Posterior vena cava (tissue), 2 donors: ENCODE measurements at regions not wholly inside any gene's neighbourhood (a gene's known extent, or its start where the extent isn't known, plus 50 kb on each side); places are given as distances from the start of the nearest gene placed in this dataset.
A peak's percentile ranks its signal among the peaks of the same experiment; 100 is the strongest.

ENCODE experiments used
- DNase-seq: peaks from one replicate; pipeline ENCODE4 v3.0.0-alpha.2; 2020; ENCODE audit warnings: low spot score
- intact Hi-C, 2 donors: fragments of 100-400 bp; cut with DNase I; formaldehyde crosslinking; loops; one replicate each; pipeline versions ENCODE4 v1.14.1 to v1.14.2; 2022 to 2023
- donor health status: DM: yes; HTN: yes; CAD: no.
- donor health status: DM: yes; HTN: yes; CAD: no.

GRCh38 chr14:83301791-83302190 is 1768.1 kb upstream of the SEL1L start:
- DNase-seq = no peak
- intact Hi-C loops = no loop called here

DNA sequence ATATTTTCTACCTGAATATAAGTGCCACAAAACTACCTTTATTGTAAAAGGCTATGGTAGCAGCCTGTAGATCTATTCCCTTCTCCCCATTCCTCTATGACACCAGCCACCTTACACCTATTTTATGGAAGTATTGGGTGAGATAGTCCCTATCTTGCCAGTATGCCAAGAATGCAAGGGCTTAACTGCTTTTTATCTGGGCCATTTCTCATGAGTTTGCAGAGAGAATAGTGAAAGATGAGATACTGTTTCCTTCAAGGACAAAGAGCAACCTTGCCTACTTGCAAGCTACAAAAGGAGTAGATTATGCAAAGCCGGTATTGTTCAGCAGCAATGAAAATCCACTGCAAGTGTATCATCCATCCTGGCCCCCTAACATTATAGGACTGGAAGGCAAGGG is 1775.6 kb upstream of the SEL1L start:
- intact Hi-C loops = no loop called here
- DNase-seq = no peak

DNA sequence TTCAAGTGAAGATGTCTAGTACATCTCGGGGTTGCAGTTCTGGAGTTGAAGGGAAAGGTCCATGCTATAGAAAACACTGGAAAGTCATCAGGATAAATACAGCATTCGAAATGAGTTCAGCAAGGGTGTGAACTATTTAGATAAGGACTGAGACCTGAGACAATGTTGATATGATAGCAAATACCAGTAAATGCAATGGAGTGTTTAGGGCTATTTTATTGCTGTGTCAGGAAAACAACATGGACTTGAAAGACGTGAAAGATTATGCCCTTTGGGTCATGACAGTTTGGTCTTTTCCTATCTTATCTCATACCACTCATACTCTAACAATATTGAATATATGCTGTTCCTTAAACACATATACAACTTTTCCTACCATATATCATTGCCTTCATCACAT is 1776.2 kb upstream of the SEL1L start:
- intact Hi-C loops = no loop called here
- DNase-seq = no peak

GRCh38 chr14:83312511-83312910 is 1778.9 kb upstream of the SEL1L start:
- no peak for DNase-seq
- intact Hi-C loops = no loop called here

- no peak for DNase-seq
These were observed 1781.1 kb upstream of the SEL1L start for GRCh38 chr14:83314764-83315163.

GRCh38 chr14:83316356-83316755 is 1782.7 kb upstream of the SEL1L start:
- intact Hi-C loops = no loop called here
- no peak for DNase-seq

More at GRCh38 chr14:83314764-83315163, 1781.1 kb upstream of the SEL1L start:
- intact Hi-C loops = no loop called here

DNA sequence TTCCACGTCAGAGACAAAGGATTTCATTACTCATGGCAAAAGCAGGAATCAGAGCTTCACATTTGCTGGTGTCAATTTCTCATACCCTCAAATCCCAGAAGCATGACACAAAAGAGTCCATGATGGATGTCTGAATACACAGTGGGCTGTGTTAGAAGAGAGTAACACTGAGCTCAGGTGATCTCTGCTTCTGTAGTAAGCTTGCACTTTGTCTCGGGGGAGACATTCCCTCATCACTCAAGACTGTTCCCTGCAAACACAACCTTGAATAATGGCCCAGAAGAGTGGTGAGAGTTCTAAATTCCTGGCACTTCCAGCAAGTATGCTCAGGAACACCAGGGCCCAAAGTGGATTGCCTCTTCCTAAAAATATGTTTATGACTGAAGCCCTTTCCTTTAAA is 1787.2 kb upstream of the SEL1L start:
- no peak for DNase-seq
- intact Hi-C loops = no loop called here

DNA sequence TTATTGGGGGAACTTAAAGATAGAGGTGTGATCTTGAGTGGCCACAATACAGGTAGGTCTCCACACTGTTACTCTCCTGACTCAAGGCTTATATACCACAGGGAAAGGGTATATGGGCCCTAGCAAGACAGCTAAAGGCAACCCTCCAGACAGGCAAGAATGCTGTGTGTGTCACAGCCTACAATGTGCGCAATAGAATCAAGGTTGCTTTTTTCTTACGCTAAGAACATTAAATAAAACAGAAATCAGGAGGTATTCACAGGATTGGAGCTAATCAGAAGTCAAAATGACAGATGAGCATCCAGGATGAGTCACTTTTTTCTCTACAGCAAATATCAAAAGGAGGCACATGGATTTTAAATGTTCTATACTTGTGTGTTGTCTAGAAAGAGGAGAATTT is 1797.9 kb upstream of the SEL1L start:
- intact Hi-C loops = no loop called here

GRCh38 chr14:83342590-83342989 is 1808.9 kb upstream of the SEL1L start:
- intact Hi-C loops = no loop called here
- DNase-seq = peak; percentile 90

More for the DNA sequence above, 1797.9 kb upstream of the SEL1L start:
- no peak for DNase-seq

DNA sequence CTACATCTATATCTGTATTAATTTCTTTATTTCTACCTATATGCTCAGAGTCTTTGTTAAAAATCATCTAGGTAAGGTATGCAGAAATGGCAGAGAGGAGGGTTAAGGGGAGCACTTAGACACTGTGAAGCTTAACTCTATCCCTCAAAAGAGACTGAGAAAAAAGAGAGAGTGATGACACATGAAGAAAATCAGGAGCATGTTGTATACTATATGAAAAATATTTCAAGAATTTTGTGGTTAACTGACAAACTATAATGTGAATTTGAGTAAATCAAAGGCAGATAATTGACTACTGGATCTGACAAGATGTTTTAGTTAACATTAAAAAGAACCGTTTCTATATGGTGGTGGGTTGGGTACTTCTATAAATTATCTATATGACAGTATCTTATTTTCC is 1814.2 kb upstream of the SEL1L start:
- no peak for DNase-seq
- intact Hi-C loops = no loop called here

- no peak for DNase-seq
- intact Hi-C loops = no loop called here
These were observed 1822.0 kb upstream of the SEL1L start for GRCh38 chr14:83355609-83356008.

GRCh38 chr14:83356080-83356479 is 1822.4 kb upstream of the SEL1L start:
- intact Hi-C loops = no loop called here
- DNase-seq = no peak

- no peak for DNase-seq
- intact Hi-C loops = no loop called here
These were observed 1838.6 kb upstream of the SEL1L start for GRCh38 chr14:83372271-83372670.

DNA sequence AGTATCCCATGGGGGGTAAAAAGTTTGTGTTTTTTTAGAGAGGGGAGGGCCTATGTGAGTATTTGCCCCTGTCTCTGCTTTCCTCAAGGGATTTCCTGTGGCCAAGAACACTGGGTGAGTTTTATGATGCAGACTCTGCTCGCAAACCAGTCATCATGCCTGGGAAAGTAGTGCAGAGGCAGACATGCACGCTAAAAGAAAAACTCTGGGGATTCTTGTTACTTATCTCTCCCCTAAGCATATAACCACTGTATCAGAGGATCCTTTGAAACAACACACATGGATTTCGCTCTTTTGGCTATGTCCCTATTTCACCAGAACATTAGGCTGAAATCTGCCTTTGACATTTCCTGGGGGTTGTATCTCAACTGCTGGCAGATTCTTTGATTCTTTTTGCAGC is 1845.8 kb upstream of the SEL1L start:
- intact Hi-C loops = no loop called here
- DNase-seq = no peak

GRCh38 chr14:83384253-83384652 is 1850.6 kb upstream of the SEL1L start:
- no peak for DNase-seq
- intact Hi-C loops = no loop called here

- no peak for DNase-seq
- intact Hi-C loops = no loop called here
These were observed 1861.7 kb upstream of the SEL1L start for GRCh38 chr14:83395321-83395720.

DNA sequence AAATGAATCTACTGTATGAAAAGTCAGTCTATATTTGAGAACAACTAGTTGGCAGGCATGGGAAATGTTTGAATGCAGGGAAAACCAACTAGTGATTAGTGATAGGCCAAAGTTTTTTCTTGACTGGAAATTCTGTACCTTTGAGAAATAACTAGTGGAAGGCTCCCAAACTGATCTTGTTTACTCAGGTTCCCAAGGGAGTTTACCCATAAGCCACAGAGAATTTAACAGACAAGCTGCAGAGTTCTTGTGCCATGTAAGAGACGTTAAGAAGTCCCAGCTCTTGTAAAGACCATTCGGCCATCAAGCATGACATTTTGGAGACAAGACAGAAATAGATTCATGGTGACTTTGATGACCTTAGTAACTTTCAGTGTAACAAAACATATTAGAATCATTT is 1882.8 kb upstream of the SEL1L start:
- intact Hi-C loops = no loop called here

DNA sequence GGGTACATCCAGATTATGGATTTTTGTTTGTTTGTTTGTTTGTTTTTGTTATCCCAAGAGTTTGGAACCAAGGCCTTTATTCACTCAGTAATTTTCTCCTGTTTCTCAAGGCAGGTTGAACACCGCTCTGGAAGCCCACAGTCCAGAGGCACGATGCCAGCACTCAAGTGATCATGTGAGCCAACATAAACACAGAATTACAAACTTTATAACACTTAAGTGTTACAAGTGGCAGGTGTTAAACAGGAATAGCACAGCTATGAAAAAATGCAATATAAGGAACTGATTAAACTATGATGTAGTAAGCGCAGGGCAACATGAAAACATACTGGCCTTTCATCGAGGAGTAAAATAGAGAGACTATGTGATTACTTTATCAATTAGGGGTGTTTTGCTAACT is 1885.8 kb upstream of the SEL1L start:
- DNase-seq = no peak
- intact Hi-C loops = no loop called here

More for the DNA sequence above, 1882.8 kb upstream of the SEL1L start:
- DNase-seq = no peak

DNA sequence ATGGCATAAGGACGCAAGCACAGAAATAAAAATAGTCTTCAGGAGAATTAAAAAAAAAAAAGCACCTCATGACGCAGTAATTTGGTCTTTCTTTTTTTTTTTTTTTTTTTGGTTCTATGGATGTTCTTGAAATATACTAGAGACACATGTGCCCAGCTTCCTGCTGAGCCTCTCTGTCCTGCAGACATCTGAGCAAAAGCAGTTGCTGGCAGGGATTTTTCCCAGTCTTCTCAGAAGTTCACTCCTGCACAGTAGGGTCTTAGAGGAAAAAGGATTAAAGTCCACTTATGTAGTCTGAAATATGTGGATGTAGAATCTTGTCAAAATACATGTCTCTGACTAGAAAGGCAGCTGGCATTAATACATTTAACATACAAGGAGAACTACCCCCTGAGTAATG is 1888.1 kb upstream of the SEL1L start:
- intact Hi-C loops = no loop called here

DNA sequence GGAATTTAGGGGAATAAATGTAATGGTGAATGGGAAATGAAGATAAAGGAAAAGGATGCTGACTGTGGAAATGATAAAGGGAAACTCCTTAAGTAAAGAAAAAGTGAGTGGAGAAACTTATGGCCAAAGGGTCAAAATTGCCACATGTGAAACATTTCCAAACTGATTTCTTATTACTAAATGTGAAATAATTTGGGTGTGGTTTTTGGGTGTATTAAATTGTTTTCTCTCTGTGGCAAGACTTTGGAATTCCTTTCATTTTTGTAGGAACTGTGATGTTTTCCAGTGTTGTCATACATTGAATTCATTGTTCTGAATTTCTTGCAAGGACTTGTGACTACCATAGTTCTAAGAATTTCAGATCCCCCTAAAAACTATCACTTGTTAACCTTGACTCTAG is 1891.5 kb upstream of the SEL1L start:
- intact Hi-C loops = no loop called here
- DNase-seq = no peak

More for the DNA sequence above, 1888.1 kb upstream of the SEL1L start:
- no peak for DNase-seq

DNA sequence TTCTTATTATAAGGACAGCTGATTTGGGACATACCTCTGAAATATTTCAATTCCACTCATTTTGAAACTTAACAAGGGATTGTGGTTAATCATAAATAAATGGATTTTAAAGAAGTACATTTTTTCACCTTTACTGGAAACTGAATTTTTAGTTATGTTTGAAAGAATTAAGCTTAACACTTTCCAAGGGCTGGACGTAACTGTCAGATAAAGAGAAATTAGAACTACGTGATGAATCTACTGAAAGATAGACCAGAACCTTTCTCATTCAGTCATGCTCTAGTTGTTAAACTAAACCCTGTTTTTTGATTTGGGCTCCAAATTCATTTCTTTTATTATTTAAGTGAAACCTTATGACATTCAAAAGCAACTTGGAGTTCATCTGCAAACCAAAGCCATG is 1892.1 kb upstream of the SEL1L start:
- intact Hi-C loops = no loop called here
- no peak for DNase-seq

GRCh38 chr14:83433618-83434017 is 1900.0 kb upstream of the SEL1L start:
- intact Hi-C loops = no loop called here
- no peak for DNase-seq
